Thyroid gland (tissue), 4 donors: ENCODE measurements at regions not wholly inside any gene's neighbourhood (a gene's known extent, or its start where the extent isn't known, plus 50 kb on each side); places are given as distances from the start of the nearest gene placed in this dataset.
"Not testable (repeated sequence)": the region's sequence is repeated elsewhere in the genome, so short reads cannot be mapped to it uniquely, and the experiment has no call there.

ENCODE experiments used
- DNase-seq, 2 donors: peaks; one replicate each; pipeline ENCODE4 v3.0.0-alpha.2; 2019
- H3K27ac ChIP-seq, 3 donors: fragments of 200-600 bp; sonication (generic); 1 replicate in 2 of 3; 2 replicates in 1 of 3; pipeline ENCODE4 v1.5.1; 2016 to 2019; ENCODE audit warnings: mild to moderate bottlenecking in 1 of 3, moderate library complexity in 1 of 3
- H3K27me3 ChIP-seq: fragments of 200-600 bp; sonication (generic); one replicate; pipeline ENCODE4 v1.5.1; 2019
- H3K36me3 ChIP-seq, 2 donors: fragments of 200-600 bp; sonication (generic); one replicate each; pipeline ENCODE4 v1.5.1; 2016 to 2019
- H3K4me1 ChIP-seq, 2 donors: fragments of 200-600 bp; sonication (generic); one replicate each; pipeline ENCODE4 v1.5.1; 2017 to 2019
- H3K4me3 ChIP-seq, 3 donors: fragments of 200-600 bp; sonication (generic); replicated peaks in 1 of 3; 1 replicate in 2 of 3; 2 replicates in 1 of 3; pipeline ENCODE4 v1.5.1; 2016; ENCODE audit warnings: mild to moderate bottlenecking in 1 of 3
- H3K9me3 ChIP-seq: fragments of 200-600 bp; sonication (generic); one replicate; pipeline ENCODE4 v1.5.1; 2017
- CTCF ChIP-seq, 6 experiments: fragments of 200-600 bp in 3 of 6; fragments of 450-650 bp in 3 of 6; sonication (generic) in 3 of 6; IDR thresholded peaks; one replicate each; pipeline ENCODE4 v1.5.1; 2016 to 2019; ENCODE audit warnings: antibody characterized with exemption in 6 of 6, mild to moderate bottlenecking in 2 of 6, inconsistent platforms in 1 of 6, moderate library complexity in 1 of 6
- POLR2A ChIP-seq, 2 donors: fragments of 450-650 bp; IDR thresholded peaks; one replicate each; pipeline ENCODE4 v1.6.1; 2017; ENCODE audit warnings: antibody characterized with exemption in 2 of 2, mild to moderate bottlenecking in 2 of 2, moderate library complexity in 1 of 2
- WGBS, 2 donors: methylation state at CpG; one replicate each; pipeline ENCODE4 v1.1.5; 2017; 5-methylcytosine and 5-hydroxymethylcytosine counted together
- intact Hi-C: fragments of 100-400 bp; cut with DNase I; formaldehyde crosslinking; loops from one replicate; pipeline ENCODE4 v1.15.1; 2023

- peaks cover 0 to 7% of the 10 kb centered on the region in 2 donors for H3K4me1 ChIP-seq
- H3K9me3 ChIP-seq, result no peaks in the 10 kb centered on the region
- intact Hi-C loops, result no loop called here
- no peak for DNase-seq
- no peak overlapping the region for H3K4me3 ChIP-seq
- TF ChIP-seq POLR2A (IDR thresholded peaks at IDR 0.05), result no peak
- TF ChIP-seq CTCF (IDR thresholded peaks at IDR 0.05), result no peak
- H3K36me3 ChIP-seq, result no peaks in the 10 kb centered on the region
- no peaks in the 10 kb centered on the region for H3K27me3 ChIP-seq
- no peak overlapping the region for H3K27ac ChIP-seq
Observed at GRCh38 chr13:79987323-79987722, 353.6 kb downstream of the SPRY2 start.

- Histone ChIP-seq H3K36me3 (no peaks in the 10 kb centered on the region), H3K4me3 (no peak overlapping the region), H3K27ac (no peak overlapping the region), H3K27me3 (no peaks in the 10 kb centered on the region), H3K9me3 (no peaks in the 10 kb centered on the region), H3K4me1 (peaks cover 0 to 7% of the 10 kb centered on the region in 2 donors)
- TF ChIP-seq POLR2A (IDR thresholded peaks at IDR 0.05) (no peak), CTCF (IDR thresholded peaks at IDR 0.05) (no peak)
- no peak for DNase-seq
- WGBS, 2 donors, result 97 to 100% methylated on average over 1 of the region's 1 CpG
- intact Hi-C loops, result no loop called here
Observed at GRCh38 chr13:79986890-79987289, 354.0 kb downstream of the SPRY2 start.

- H3K4me3 ChIP-seq, intact Hi-C loops, H3K9me3 ChIP-seq, DNase-seq, H3K27ac ChIP-seq, H3K4me1 ChIP-seq, H3K27me3 ChIP-seq, H3K36me3 ChIP-seq: not testable (repeated sequence)
- 84 to 90% methylated on average over 4 to 5 of the region's 7 CpGs for WGBS, 2 donors
Observed at GRCh38 chr13:79974935-79975650, 365.8 kb downstream of the SPRY2 start.

GRCh38 chr13:79973533-79973963 lies 367.4 kb downstream of the SPRY2 start:
- intact Hi-C loops, result no loop called here

GRCh38 chr13:79972066-79972569 lies 368.8 kb downstream of the SPRY2 start:
- no peaks in the 10 kb centered on the region for H3K9me3 ChIP-seq
- intact Hi-C loops, result no loop called here
- TF ChIP-seq CTCF (IDR thresholded peaks at IDR 0.05), result no peak
- TF ChIP-seq POLR2A (IDR thresholded peaks at IDR 0.05), result no peak
- H3K36me3 ChIP-seq, result no peaks in the 10 kb centered on the region
- H3K27me3 ChIP-seq, result no peaks in the 10 kb centered on the region
- H3K27ac ChIP-seq, result no peak overlapping the region
- H3K4me1 ChIP-seq, result no peaks in the 10 kb centered on the region
- no peak for DNase-seq
- 84 to 93% methylated on average over 2 of the region's 2 CpGs for WGBS, 2 donors
- no peak overlapping the region for H3K4me3 ChIP-seq

More at GRCh38 chr13:79973533-79973963, 367.4 kb downstream of the SPRY2 start:
- H3K27ac ChIP-seq, result no peak overlapping the region
- H3K4me3 ChIP-seq, result no peak overlapping the region
- peak; percentile 24 to 35 for DNase-seq
- 82 to 90% methylated on average over 4 of the region's 4 CpGs for WGBS, 2 donors
- no peaks in the 10 kb centered on the region for H3K27me3 ChIP-seq
- no peaks in the 10 kb centered on the region for H3K4me1 ChIP-seq
- no peaks in the 10 kb centered on the region for H3K9me3 ChIP-seq
- TF ChIP-seq POLR2A (IDR thresholded peaks at IDR 0.05), result no peak
- TF ChIP-seq CTCF (IDR thresholded peaks at IDR 0.05), result peak in 5 of 6 experiments; percentile 25 to 63 (median 48)
- no peaks in the 10 kb centered on the region for H3K36me3 ChIP-seq
